SK-N-SH (cell line): ENCODE measurements at regions not wholly inside any gene's neighbourhood (a gene's known extent, or its start where the extent isn't known, plus 50 kb on each side); places are given as distances from the start of the nearest gene placed in this dataset.
"Not testable (repeated sequence)": the region's sequence is repeated elsewhere in the genome, so short reads cannot be mapped to it uniquely, and the experiment has no call there.

Source experiments
- CTCF ChIA-PET: fragments of 300-600, 350-600 bp; formaldehyde crosslinking; extraction: SDS; loops from one replicate; lab custom pipeline; 2021; lab: Yijun Ruan, JAX
- POLR2A ChIA-PET: fragments of 350-600 bp; sonication (Branson Sonifier 250); formaldehyde crosslinking; extraction: SDS; loops from one replicate; lab custom pipeline; 2020; ENCODE audit warnings: antibody characterized with exemption, inconsistent platforms; lab: Yijun Ruan, JAX
- DNase-seq: peaks from one replicate; pipeline ENCODE4 v3.0.0; 2012
- H2AFZ ChIP-seq: fragments of 200-600 bp; sonication (generic); 2 replicates; pipeline ENCODE4 v1.8.1; 2016; ENCODE audit warnings: antibody characterized with exemption, mild to moderate bottlenecking, low read depth
- H3F3A ChIP-seq: fragments of 200-600 bp; sonication (generic); replicated peaks from 2 replicates; pipeline ENCODE3; 2016; ENCODE audit warnings: antibody characterized with exemption, mild to moderate bottlenecking; ENCODE audit not compliant: insufficient read depth
- H3K27ac ChIP-seq, 2 experiments: fragments of 200-500 bp in 1 of 2; fragments of 200-600 bp in 1 of 2; sonication (Bioruptor generic) in 1 of 2; sonication (generic), shearing (Covaris generic) in 1 of 2; 2 replicates each; pipeline versions ENCODE4 v1.5.1 to v1.6.1; 2014 to 2016; ENCODE audit warnings: low read depth in 2 of 2, inconsistent platforms in 1 of 2, low read length in 1 of 2, mild to moderate bottlenecking in 1 of 2, mixed read lengths in 1 of 2
- H3K27me3 ChIP-seq: fragments of 200-600 bp; sonication (generic), shearing (Covaris generic); 2 replicates; pipeline ENCODE4 v1.6.1; 2016; ENCODE audit warnings: mixed run types; ENCODE audit not compliant: insufficient read depth
- H3K36me3 ChIP-seq, 2 experiments: fragments of 200-500 bp in 1 of 2; fragments of 200-600 bp in 1 of 2; sonication (Bioruptor generic) in 1 of 2; sonication (generic) in 1 of 2; replicated peaks in 1 of 2; 2 replicates each; pipeline versions ENCODE3 to v1.5.1; 2014 to 2016; ENCODE audit warnings: low read length in 1 of 2, mild to moderate bottlenecking in 1 of 2; ENCODE audit not compliant: insufficient read depth in 2 of 2, control insufficient read depth in 1 of 2
- H3K4me1 ChIP-seq, 2 experiments: fragments of 200-500 bp in 1 of 2; fragments of 200-600 bp in 1 of 2; sonication (Bioruptor generic) in 1 of 2; sonication (generic), shearing (Covaris generic) in 1 of 2; 2 replicates each; pipeline versions ENCODE4 v1.5.1 to v1.6.1; 2014 to 2016; ENCODE audit warnings: low read depth in 1 of 2, low read length in 1 of 2, mixed run types in 1 of 2; ENCODE audit not compliant: insufficient read depth in 2 of 2, control insufficient read depth in 1 of 2
- H3K4me2 ChIP-seq: fragments of 200-600 bp; sonication (generic), shearing (Covaris generic); 2 replicates; pipeline ENCODE4 v1.6.1; 2017; ENCODE audit warnings: mixed run types
- H3K4me3 ChIP-seq, 2 experiments: fragments of 200-500 bp in 1 of 2; fragments of 200-600 bp in 1 of 2; sonication (Bioruptor generic) in 1 of 2; sonication (generic), shearing (Covaris generic) in 1 of 2; 2 replicates each; pipeline versions ENCODE4 v1.5.1 to v1.8.1; 2014 to 2016; ENCODE audit warnings: low read depth in 2 of 2, inconsistent platforms in 1 of 2, low read length in 1 of 2, mild to moderate bottlenecking in 1 of 2, mixed read lengths in 1 of 2, moderate library complexity in 1 of 2
- H3K79me2 ChIP-seq: fragments of 200-600 bp; sonication (generic); 2 replicates; pipeline ENCODE4 v1.8.1; 2017; ENCODE audit warnings: mild to moderate bottlenecking; ENCODE audit not compliant: insufficient read depth
- H3K9ac ChIP-seq: fragments of 200-600 bp; sonication (generic); 2 replicates; pipeline ENCODE4 v1.6.1; 2017; ENCODE audit warnings: mixed run types
- H3K9me2 ChIP-seq: fragments of 200-600 bp; sonication (generic); 2 replicates; pipeline ENCODE4 v1.6.1; 2017; ENCODE audit warnings: mixed run types
- H3K9me3 ChIP-seq: fragments of 200-600 bp; sonication (generic); 2 replicates; pipeline ENCODE4 v1.6.1; 2017; ENCODE audit warnings: mixed run types, mild to moderate bottlenecking, moderate library complexity
- H4K20me1 ChIP-seq: fragments of 200-600 bp; sonication (generic); 2 replicates; pipeline ENCODE4 v1.6.1; 2017; ENCODE audit warnings: mild to moderate bottlenecking, mixed run types; ENCODE audit not compliant: insufficient read depth
- CHD2 ChIP-seq: fragments of 150-350 bp; IDR thresholded peaks from 2 replicates; pipeline ENCODE4 v1.6.1; 2018; ENCODE audit warnings: low read length; ENCODE audit not compliant: partially characterized antibody
- FOXM1 ChIP-seq: IDR thresholded peaks from 2 replicates; pipeline ENCODE4 v1.4.0; 2012; ENCODE audit warnings: low read depth, mild to moderate bottlenecking
- GATA2 ChIP-seq: sonication (generic); formaldehyde crosslinking; IDR thresholded peaks from 2 replicates; pipeline ENCODE4 v1.5.0; 2020; ENCODE audit warnings: mild to moderate bottlenecking, missing genetic modification reagents
- JUND ChIP-seq: IDR thresholded peaks from 2 replicates; pipeline ENCODE4 v1.4.0; 2012
- NFIC ChIP-seq: IDR thresholded peaks from 2 replicates; pipeline ENCODE4 v1.4.0; 2012; ENCODE audit warnings: borderline replicate concordance
- RAD21 ChIP-seq: IDR thresholded peaks from 2 replicates; pipeline ENCODE4 v1.6.1; 2012; ENCODE audit warnings: mild to moderate bottlenecking, low read length
- RXRA ChIP-seq: IDR thresholded peaks from 2 replicates; pipeline ENCODE4 v1.4.0; 2012; ENCODE audit warnings: low read depth, mild to moderate bottlenecking, borderline replicate concordance
- WGBS: methylation state at CpG from one replicate; pipeline ENCODE4 v1.1.6; 2017; ENCODE audit warnings: low lambda C conversion rate; 5-methylcytosine and 5-hydroxymethylcytosine counted together
- TF ChIP-seq, protein P1 (sequence below): fragments of 150-350 bp; IDR thresholded peaks from 2 replicates; pipeline ENCODE4 v1.6.1; 2017; ENCODE audit warnings: antibody characterized with exemption, low read length, low read depth, borderline replicate concordance
- TF ChIP-seq, protein P2 (sequence below): IDR thresholded peaks from 2 replicates; pipeline ENCODE4 v1.6.1; 2012; ENCODE audit warnings: mild to moderate bottlenecking, low read depth, low read length, moderate library complexity

DNA sequence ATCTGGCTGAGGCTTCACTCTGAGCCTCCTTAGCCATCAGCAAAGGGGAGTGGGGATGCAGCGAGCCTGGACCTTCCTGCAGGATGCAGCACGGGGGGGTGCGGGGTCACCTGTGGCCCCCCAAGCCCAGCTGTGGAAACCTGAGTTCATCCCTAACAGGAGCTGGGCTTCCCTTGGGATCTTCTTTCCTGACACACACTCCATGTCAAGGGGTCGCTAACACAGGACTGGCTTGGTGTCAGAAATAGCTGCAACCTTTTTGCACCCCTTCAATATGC, 174.7 kb downstream of the RTP5 start:
- WGBS = 50% methylated on average over 1 of the region's 4 CpGs
- DNase-seq = no peak
- peaks cover 13% of the 10 kb centered on the region; the same call in 1 of the 2 replicates for H3K27me3 ChIP-seq

GRCh38 chr2:242045596-242046144, 176.1 kb downstream of the RTP5 start:
- H3K9ac ChIP-seq, H3F3A ChIP-seq, H4K20me1 ChIP-seq, H3K9me2 ChIP-seq, H3K27ac ChIP-seq, H3K9me3 ChIP-seq, CTCF ChIA-PET, POLR2A ChIA-PET, H2AFZ ChIP-seq, H3K4me2 ChIP-seq, H3K4me3 ChIP-seq, H3K79me2 ChIP-seq, DNase-seq, H3K36me3 ChIP-seq, H3K4me1 ChIP-seq: not testable (repeated sequence)
- WGBS = 89% methylated on average over 17 of the region's 25 CpGs
- peaks cover 13% of the 10 kb centered on the region; the same call in 1 of the 2 replicates for H3K27me3 ChIP-seq

More for the DNA sequence above, 174.7 kb downstream of the RTP5 start:
- H2AFZ ChIP-seq = no peak overlapping the region
- no peak overlapping the region for H3K4me2 ChIP-seq
- H3K27ac ChIP-seq = no peak overlapping the region
- no peaks in the 10 kb centered on the region for H3K79me2 ChIP-seq
- H3K9ac ChIP-seq = no peak overlapping the region
- no peaks in the 10 kb centered on the region for H3K4me1 ChIP-seq
- no peaks in the 10 kb centered on the region for H3K9me3 ChIP-seq
- POLR2A ChIA-PET = no interaction called here
- no peaks in the 10 kb centered on the region for H3K36me3 ChIP-seq
- no peaks in the 10 kb centered on the region for H3K9me2 ChIP-seq
- TF ChIP-seq, protein P1, sequence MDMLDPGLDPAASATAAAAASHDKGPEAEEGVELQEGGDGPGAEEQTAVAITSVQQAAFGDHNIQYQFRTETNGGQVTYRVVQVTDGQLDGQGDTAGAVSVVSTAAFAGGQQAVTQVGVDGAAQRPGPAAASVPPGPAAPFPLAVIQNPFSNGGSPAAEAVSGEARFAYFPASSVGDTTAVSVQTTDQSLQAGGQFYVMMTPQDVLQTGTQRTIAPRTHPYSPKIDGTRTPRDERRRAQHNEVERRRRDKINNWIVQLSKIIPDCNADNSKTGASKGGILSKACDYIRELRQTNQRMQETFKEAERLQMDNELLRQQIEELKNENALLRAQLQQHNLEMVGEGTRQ = no peak
- TF ChIP-seq JUND = no peak
- no peak overlapping the region for H3K4me3 ChIP-seq
- no peaks in the 10 kb centered on the region for H4K20me1 ChIP-seq
- no peaks in the 10 kb centered on the region for H3F3A ChIP-seq
- CTCF ChIA-PET = no interaction called here

- Histone ChIP-seq H3F3A (no peaks in the 10 kb centered on the region), H3K4me1 (no peaks in the 10 kb centered on the region), H3K27ac (no peak overlapping the region), H3K9me3 (no peaks in the 10 kb centered on the region), H3K4me2 (peak overlapping the region; percentile 37; the same call in 1 of the 2 replicates), H3K36me3 (no peaks in the 10 kb centered on the region), H3K79me2 (no peaks in the 10 kb centered on the region), H3K9me2 (no peaks in the 10 kb centered on the region), H2AFZ (no peak overlapping the region), H3K9ac (no peak overlapping the region), H3K4me3 (peak overlapping the region in 1 of 2 experiments; percentile 38; a peak in 2 of 4 replicates), H4K20me1 (no peaks in the 10 kb centered on the region), H3K27me3 (peaks cover 13% of the 10 kb centered on the region; the same call in 1 of the 2 replicates)
- peak; percentile 72 for DNase-seq
- TF ChIP-seq JUND (no peak), RXRA (no peak), FOXM1 (no peak), NFIC (no peak), RAD21 (no peak), CHD2 (no peak), GATA2 (CRISPR knock-in tag) (no peak)
- TF ChIP-seq, protein P2, sequence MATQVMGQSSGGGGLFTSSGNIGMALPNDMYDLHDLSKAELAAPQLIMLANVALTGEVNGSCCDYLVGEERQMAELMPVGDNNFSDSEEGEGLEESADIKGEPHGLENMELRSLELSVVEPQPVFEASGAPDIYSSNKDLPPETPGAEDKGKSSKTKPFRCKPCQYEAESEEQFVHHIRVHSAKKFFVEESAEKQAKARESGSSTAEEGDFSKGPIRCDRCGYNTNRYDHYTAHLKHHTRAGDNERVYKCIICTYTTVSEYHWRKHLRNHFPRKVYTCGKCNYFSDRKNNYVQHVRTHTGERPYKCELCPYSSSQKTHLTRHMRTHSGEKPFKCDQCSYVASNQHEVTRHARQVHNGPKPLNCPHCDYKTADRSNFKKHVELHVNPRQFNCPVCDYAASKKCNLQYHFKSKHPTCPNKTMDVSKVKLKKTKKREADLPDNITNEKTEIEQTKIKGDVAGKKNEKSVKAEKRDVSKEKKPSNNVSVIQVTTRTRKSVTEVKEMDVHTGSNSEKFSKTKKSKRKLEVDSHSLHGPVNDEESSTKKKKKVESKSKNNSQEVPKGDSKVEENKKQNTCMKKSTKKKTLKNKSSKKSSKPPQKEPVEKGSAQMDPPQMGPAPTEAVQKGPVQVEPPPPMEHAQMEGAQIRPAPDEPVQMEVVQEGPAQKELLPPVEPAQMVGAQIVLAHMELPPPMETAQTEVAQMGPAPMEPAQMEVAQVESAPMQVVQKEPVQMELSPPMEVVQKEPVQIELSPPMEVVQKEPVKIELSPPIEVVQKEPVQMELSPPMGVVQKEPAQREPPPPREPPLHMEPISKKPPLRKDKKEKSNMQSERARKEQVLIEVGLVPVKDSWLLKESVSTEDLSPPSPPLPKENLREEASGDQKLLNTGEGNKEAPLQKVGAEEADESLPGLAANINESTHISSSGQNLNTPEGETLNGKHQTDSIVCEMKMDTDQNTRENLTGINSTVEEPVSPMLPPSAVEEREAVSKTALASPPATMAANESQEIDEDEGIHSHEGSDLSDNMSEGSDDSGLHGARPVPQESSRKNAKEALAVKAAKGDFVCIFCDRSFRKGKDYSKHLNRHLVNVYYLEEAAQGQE = no peak
- CTCF ChIA-PET = no interaction called here
- POLR2A ChIA-PET = no interaction called here
- 64% methylated on average over 8 of the region's 38 CpGs for WGBS
Measured at GRCh38 chr2:242046206-242046826, 176.8 kb downstream of the RTP5 start.
